Central memory CD8-positive, alpha-beta T cell (primary cell): ENCODE measurements at regions not wholly inside any gene's neighbourhood (a gene's known extent, or its start where the extent isn't known, plus 50 kb on each side); places are given as distances from the start of the nearest gene placed in this dataset.

Source experiments
- ATAC-seq: fragments of 150-1000 bp; cut with Tn5 transposase; replicated peaks from 2 replicates; pipeline ENCODE4 v1.10.0; 2022; ENCODE audit warnings: mild to moderate bottlenecking, moderate FRiP score, moderate number of reproducible peaks; ENCODE audit not compliant: poor library complexity, severe bottlenecking; ENCODE audit errors: extremely low read depth
- DNase-seq, 2 donors: peaks; one replicate each; pipeline ENCODE4 v3.0.0; 2021; ENCODE audit warnings: low spot score in 2 of 2
- H3K27ac Mint-ChIP-seq: one replicate; pipeline ENCODE4 v1.8.0; 2022; ENCODE audit warnings: low read depth, mild to moderate bottlenecking, moderate library complexity, mixed read lengths
- H3K27me3 Mint-ChIP-seq: one replicate; pipeline ENCODE4 v1.8.0; 2022; ENCODE audit warnings: mixed read lengths
- H3K36me3 Mint-ChIP-seq: one replicate; pipeline ENCODE4 v1.8.0; 2022; ENCODE audit warnings: mild to moderate bottlenecking, moderate library complexity, mixed read lengths; ENCODE audit not compliant: insufficient read depth
- H3K4me1 Mint-ChIP-seq: one replicate; pipeline ENCODE4 v1.8.0; 2022; ENCODE audit warnings: mixed read lengths
- H3K4me3 Mint-ChIP-seq: one replicate; pipeline ENCODE4 v1.8.0; 2022; ENCODE audit warnings: mild to moderate bottlenecking, moderate library complexity, mixed read lengths
- H3K9me3 Mint-ChIP-seq: one replicate; pipeline ENCODE4 v1.8.0; 2022; ENCODE audit warnings: mixed read lengths

- H3K9me3 Mint-ChIP-seq = peaks cover 16% of the 10 kb centered on the region
- no peaks in the 10 kb centered on the region for H3K36me3 Mint-ChIP-seq
- no peaks in the 10 kb centered on the region for H3K27me3 Mint-ChIP-seq
- H3K4me1 Mint-ChIP-seq = no peaks in the 10 kb centered on the region
- no peak overlapping the region for H3K27ac Mint-ChIP-seq
- H3K4me3 Mint-ChIP-seq = no peak overlapping the region
- ATAC-seq (no peak), DNase-seq (no peak)
These were observed 802.9 kb upstream of the KLHL29 start for GRCh38 chr2:22582107-22582506.

- Mint-ChIP-seq H3K27me3 (no peaks in the 10 kb centered on the region), H3K4me3 (no peak overlapping the region), H3K4me1 (no peaks in the 10 kb centered on the region), H3K9me3 (peaks cover 21% of the 10 kb centered on the region), H3K27ac (no peak overlapping the region), H3K36me3 (no peaks in the 10 kb centered on the region)
- no peak for ATAC-seq
- no peak for DNase-seq
These were observed 788.7 kb upstream of the KLHL29 start for GRCh38 chr2:22596306-22596705.

GRCh38 chr2:22600156-22600555 lies 784.8 kb upstream of the KLHL29 start:
- ATAC-seq (no peak), DNase-seq (no peak)
- Mint-ChIP-seq H3K36me3 (no peaks in the 10 kb centered on the region), H3K9me3 (peaks cover 15% of the 10 kb centered on the region), H3K4me1 (no peaks in the 10 kb centered on the region), H3K4me3 (no peak overlapping the region), H3K27me3 (no peaks in the 10 kb centered on the region), H3K27ac (no peak overlapping the region)

GRCh38 chr2:22600999-22601398 lies 784.0 kb upstream of the KLHL29 start:
- no peak overlapping the region for H3K27ac Mint-ChIP-seq
- no peaks in the 10 kb centered on the region for H3K4me1 Mint-ChIP-seq
- ATAC-seq = no peak
- no peaks in the 10 kb centered on the region for H3K36me3 Mint-ChIP-seq
- no peak for DNase-seq
- H3K9me3 Mint-ChIP-seq = peaks cover 15% of the 10 kb centered on the region
- no peak overlapping the region for H3K4me3 Mint-ChIP-seq
- no peaks in the 10 kb centered on the region for H3K27me3 Mint-ChIP-seq

- no peak for DNase-seq
- Mint-ChIP-seq H3K4me3 (no peak overlapping the region), H3K27ac (no peak overlapping the region), H3K9me3 (peaks cover 11% of the 10 kb centered on the region), H3K36me3 (no peaks in the 10 kb centered on the region), H3K4me1 (no peaks in the 10 kb centered on the region), H3K27me3 (no peaks in the 10 kb centered on the region)
- ATAC-seq = no peak
These were observed 780.8 kb upstream of the KLHL29 start for GRCh38 chr2:22604136-22604535.

- Mint-ChIP-seq H3K4me3 (no peak overlapping the region), H3K36me3 (peaks cover 2% of the 10 kb centered on the region), H3K4me1 (no peaks in the 10 kb centered on the region), H3K27me3 (no peaks in the 10 kb centered on the region), H3K27ac (no peak overlapping the region), H3K9me3 (peaks cover 28% of the 10 kb centered on the region)
- DNase-seq (no peak), ATAC-seq (no peak)
These were observed 768.9 kb upstream of the KLHL29 start for GRCh38 chr2:22616031-22616430.

- Mint-ChIP-seq H3K4me3 (no peak overlapping the region), H3K9me3 (peaks cover 24% of the 10 kb centered on the region), H3K27ac (no peak overlapping the region), H3K36me3 (no peaks in the 10 kb centered on the region), H3K27me3 (no peaks in the 10 kb centered on the region), H3K4me1 (no peaks in the 10 kb centered on the region)
- ATAC-seq = no peak
- DNase-seq = no peak
These were observed 761.4 kb upstream of the KLHL29 start for GRCh38 chr2:22623620-22624019.

GRCh38 chr2:22626621-22627020 lies 758.4 kb upstream of the KLHL29 start:
- no peak for ATAC-seq
- H3K27me3 Mint-ChIP-seq = no peaks in the 10 kb centered on the region
- H3K4me1 Mint-ChIP-seq = no peaks in the 10 kb centered on the region
- peaks cover 19% of the 10 kb centered on the region for H3K9me3 Mint-ChIP-seq
- no peak overlapping the region for H3K4me3 Mint-ChIP-seq
- DNase-seq = no peak
- no peak overlapping the region for H3K27ac Mint-ChIP-seq
- H3K36me3 Mint-ChIP-seq = no peaks in the 10 kb centered on the region

GRCh38 chr2:22628221-22628620 lies 756.8 kb upstream of the KLHL29 start:
- Mint-ChIP-seq H3K4me3 (no peak overlapping the region), H3K36me3 (no peaks in the 10 kb centered on the region), H3K27ac (no peak overlapping the region), H3K9me3 (peaks cover 21% of the 10 kb centered on the region), H3K27me3 (no peaks in the 10 kb centered on the region), H3K4me1 (no peaks in the 10 kb centered on the region)
- ATAC-seq (no peak), DNase-seq (no peak)

GRCh38 chr2:22628906-22629305 lies 756.1 kb upstream of the KLHL29 start:
- ATAC-seq (no peak), DNase-seq (no peak)
- Mint-ChIP-seq H3K27me3 (no peaks in the 10 kb centered on the region), H3K36me3 (no peaks in the 10 kb centered on the region), H3K4me3 (no peak overlapping the region), H3K27ac (no peak overlapping the region), H3K9me3 (peaks cover 21% of the 10 kb centered on the region), H3K4me1 (no peaks in the 10 kb centered on the region)

- DNase-seq (no peak), ATAC-seq (no peak)
- Mint-ChIP-seq H3K9me3 (peaks cover 11% of the 10 kb centered on the region), H3K4me1 (no peaks in the 10 kb centered on the region), H3K4me3 (no peak overlapping the region), H3K27ac (no peak overlapping the region), H3K36me3 (no peaks in the 10 kb centered on the region), H3K27me3 (no peaks in the 10 kb centered on the region)
These were observed 750.8 kb upstream of the KLHL29 start for GRCh38 chr2:22634167-22634566.

GRCh38 chr2:22656426-22656825 lies 728.6 kb upstream of the KLHL29 start:
- no peaks in the 10 kb centered on the region for H3K27me3 Mint-ChIP-seq
- DNase-seq = no peak
- H3K4me1 Mint-ChIP-seq = no peaks in the 10 kb centered on the region
- no peak overlapping the region for H3K4me3 Mint-ChIP-seq
- no peaks in the 10 kb centered on the region for H3K36me3 Mint-ChIP-seq
- no peak for ATAC-seq
- H3K27ac Mint-ChIP-seq = no peak overlapping the region
- H3K9me3 Mint-ChIP-seq = peaks cover 18% of the 10 kb centered on the region

GRCh38 chr2:22673529-22673928 lies 711.5 kb upstream of the KLHL29 start:
- Mint-ChIP-seq H3K27me3 (no peaks in the 10 kb centered on the region), H3K27ac (no peak overlapping the region), H3K4me1 (no peaks in the 10 kb centered on the region), H3K4me3 (no peak overlapping the region), H3K9me3 (peaks cover 9% of the 10 kb centered on the region), H3K36me3 (no peaks in the 10 kb centered on the region)
- DNase-seq = no peak
- ATAC-seq = no peak

- no peak for ATAC-seq
- no peak overlapping the region for H3K27ac Mint-ChIP-seq
- H3K27me3 Mint-ChIP-seq = no peaks in the 10 kb centered on the region
- no peaks in the 10 kb centered on the region for H3K4me1 Mint-ChIP-seq
- no peaks in the 10 kb centered on the region for H3K36me3 Mint-ChIP-seq
- no peak for DNase-seq
- H3K9me3 Mint-ChIP-seq = peaks cover 6% of the 10 kb centered on the region
- no peak overlapping the region for H3K4me3 Mint-ChIP-seq
These were observed 701.1 kb upstream of the KLHL29 start for GRCh38 chr2:22683914-22684313.
